Endothelial cell of umbilical vein (primary cell): ENCODE measurements at regions not wholly inside any gene's neighbourhood (a gene's known extent, or its start where the extent isn't known, plus 50 kb on each side); places are given as distances from the start of the nearest gene placed in this dataset.

ENCODE experiments used
- BruUV-seq: library from RNA; stranded (reverse); fragments of 400-500 nt; replicated peaks from 2 replicates; lab custom pipeline; 2021; lab: Mats Ljungman, UMichigan
- CTCF ChIA-PET: fragments of 300-600, 350-600 bp; sonication (Branson Sonifier 250); formaldehyde crosslinking; loops from one replicate; lab custom pipeline; 2021; ENCODE audit warnings: antibody characterized with exemption, inconsistent platforms; lab: Charles Lee
- POLR2A ChIA-PET: fragments of 300-600, 350-600 bp; sonication (Branson Sonifier 250); formaldehyde crosslinking; loops from one replicate; lab custom pipeline; 2021; ENCODE audit warnings: antibody characterized with exemption, inconsistent platforms; lab: Charles Lee
- DNase-seq: peaks from one replicate; pipeline ENCODE4 v3.0.0-alpha.2; 2011; ENCODE audit warnings: low read depth, low spot score
- FAIRE-seq: peaks from 2 replicates; lab custom pipeline; 2011; peaks lifted over from hg19 to GRCh38; lab: Jason Lieb, UNC
- H2AFZ ChIP-seq: 2 replicates; pipeline ENCODE4 v1.6.0; 2012; ENCODE audit warnings: low read depth, low read length, control low read depth, inconsistent platforms
- H3K27ac ChIP-seq: 2 replicates; pipeline ENCODE4 v1.5.1; 2011; ENCODE audit warnings: low read depth, mild to moderate bottlenecking, control low read depth, low read length, moderate library complexity; ENCODE audit not compliant: insufficient read depth
- H3K27me3 ChIP-seq, 2 experiments: 2 replicates each; pipeline versions ENCODE4 v1.6.0 to v1.6.1; 2011; ENCODE audit warnings: low read length in 2 of 2, mixed read lengths in 1 of 2; ENCODE audit not compliant: control insufficient read depth in 2 of 2, insufficient read depth in 2 of 2
- H3K36me3 ChIP-seq, 2 experiments: 2 replicates in 1 of 2; 3 replicates in 1 of 2; pipeline ENCODE4 v1.5.1; 2011; ENCODE audit warnings: low read length in 2 of 2, mild to moderate bottlenecking in 1 of 2, moderate library complexity in 1 of 2; ENCODE audit not compliant: control insufficient read depth in 2 of 2, insufficient read depth in 2 of 2; ENCODE audit errors: extremely low read depth in 1 of 2
- H3K4me1 ChIP-seq: 3 replicates; pipeline ENCODE4 v1.5.1; 2011; ENCODE audit warnings: mild to moderate bottlenecking, low read length; ENCODE audit not compliant: control insufficient read depth, insufficient read depth; ENCODE audit errors: extremely low read depth
- H3K4me2 ChIP-seq: 2 replicates; pipeline ENCODE4 v1.6.1; 2011; ENCODE audit warnings: low read length, control low read depth, mixed read lengths; ENCODE audit not compliant: insufficient read depth
- H3K4me3 ChIP-seq, 3 experiments: fragments of 200-600 bp in 1 of 3; sonication (generic), shearing (Covaris generic) in 1 of 3; replicated peaks in 1 of 3; 2 replicates each; pipeline ENCODE4 v1.5.1; 2011 to 2016; ENCODE audit warnings: control low read depth in 3 of 3, low read length in 3 of 3, mild to moderate bottlenecking in 2 of 3, inconsistent platforms in 1 of 3, low read depth in 1 of 3, moderate library complexity in 1 of 3; ENCODE audit not compliant: insufficient read depth in 1 of 3
- H3K79me2 ChIP-seq: 2 replicates; pipeline ENCODE4 v1.6.0; 2012; ENCODE audit warnings: low read length, inconsistent platforms; ENCODE audit not compliant: control insufficient read depth, insufficient read depth
- H3K9ac ChIP-seq: replicated peaks from 2 replicates; pipeline ENCODE3; 2011; ENCODE audit warnings: low read length, control low read depth; ENCODE audit not compliant: insufficient read depth; ENCODE audit errors: extremely low read depth
- H3K9me1 ChIP-seq: replicated peaks from 3 replicates; pipeline ENCODE4 v1.6.0; 2011; ENCODE audit warnings: mild to moderate bottlenecking, low read length; ENCODE audit not compliant: control insufficient read depth, insufficient read depth; ENCODE audit errors: extremely low read depth
- H3K9me3 ChIP-seq: replicated peaks from 2 replicates; pipeline ENCODE4 v1.5.1; 2012; ENCODE audit warnings: low read length, inconsistent platforms; ENCODE audit not compliant: control insufficient read depth, insufficient read depth
- H4K20me1 ChIP-seq: replicated peaks from 2 replicates; pipeline ENCODE3; 2011; ENCODE audit warnings: mild to moderate bottlenecking, low read length; ENCODE audit not compliant: control insufficient read depth, insufficient read depth; ENCODE audit errors: extremely low read depth
- CTCF ChIP-seq, 2 donors: IDR thresholded peaks; 1 replicate in 1 of 2; 2 replicates in 1 of 2; pipeline ENCODE4 v1.5.1; 2011; ENCODE audit warnings: low read length in 2 of 2, mild to moderate bottlenecking in 2 of 2, moderate library complexity in 2 of 2, control low read depth in 1 of 2, inconsistent platforms in 1 of 2, low read depth in 1 of 2; ENCODE audit not compliant: insufficient read depth in 1 of 2; ENCODE audit errors: extremely low read depth in 1 of 2
- EZH2 ChIP-seq: IDR thresholded peaks from 2 replicates; pipeline ENCODE4 v1.6.1; 2012; ENCODE audit warnings: borderline replicate concordance, low read depth, mild to moderate bottlenecking, moderate library complexity, low read length, inconsistent platforms; ENCODE audit not compliant: severe bottlenecking
- FOS ChIP-seq: IDR thresholded peaks from 2 replicates; pipeline ENCODE4 v1.6.1; 2011; ENCODE audit warnings: mild to moderate bottlenecking, low read length, moderate library complexity, borderline replicate concordance; ENCODE audit not compliant: insufficient read depth
- GATA2 ChIP-seq: IDR thresholded peaks from 2 replicates; pipeline ENCODE4 v1.7.0; 2011; ENCODE audit warnings: low read depth, mild to moderate bottlenecking, moderate library complexity, mixed read lengths, low read length; ENCODE audit not compliant: insufficient read length, insufficient read depth
- JUN ChIP-seq: IDR thresholded peaks from 2 replicates; pipeline ENCODE4 v1.6.1; 2011; ENCODE audit warnings: borderline replicate concordance, low read depth; ENCODE audit not compliant: insufficient read length, insufficient read depth
- MAX ChIP-seq: IDR thresholded peaks from 2 replicates; pipeline ENCODE4 v1.6.1; 2011; ENCODE audit not compliant: insufficient read depth, insufficient read length
- MYC ChIP-seq: IDR thresholded peaks from one replicate; pipeline ENCODE4 v1.6.1; 2011; ENCODE audit warnings: mild to moderate bottlenecking, low read depth, low read length
- POLR2A ChIP-seq: IDR thresholded peaks from 2 replicates; pipeline ENCODE4 v1.6.1; 2012; ENCODE audit warnings: low read depth, mild to moderate bottlenecking, control low read depth, low read length
- POLR2AphosphoS5 ChIP-seq: IDR thresholded peaks from 2 replicates; pipeline ENCODE4 v1.6.1; 2012; ENCODE audit warnings: low read depth, mild to moderate bottlenecking, control low read depth, low read length, moderate library complexity; ENCODE audit not compliant: insufficient read depth
- dilution Hi-C: fragments of 300-500 bp; cut with MboI; formaldehyde crosslinking; loops from one replicate; pipeline ENCODE4 v1.15.0; 2019; ENCODE audit warnings: low sequenced_read_pairs; ENCODE audit not compliant: extremely low pct_ligation_motif_present
- intact Hi-C: fragments of 100-400 bp; cut with micrococcal nuclease; formaldehyde crosslinking; loops from one replicate; pipeline ENCODE4 v1.10.0; 2022

- FAIRE-seq (no peak), DNase-seq (no peak)
- no peaks in the 10 kb centered on the region for H3K9me3 ChIP-seq
- no peak overlapping the region for H3K4me2 ChIP-seq
- ChIA-PET CTCF (interaction anchor here (1.2 kb wide), 1 partner anchor 9 kb away, joined by 3 read pairs; no protein-coding TSS in a partner anchor), POLR2A (no interaction called here)
- no peaks in the 10 kb centered on the region for H4K20me1 ChIP-seq
- no peak overlapping the region for H3K27ac ChIP-seq
- no peak overlapping the region for H2AFZ ChIP-seq
- H3K9ac ChIP-seq: no peak overlapping the region
- H3K9me1 ChIP-seq: no peaks in the 10 kb centered on the region
- no peaks in the 10 kb centered on the region for H3K27me3 ChIP-seq
- intact Hi-C loops (no loop called here), dilution Hi-C loops (no loop called here)
- peaks cover 26% of the 10 kb centered on the region for H3K4me1 ChIP-seq
- no peak for TF ChIP-seq CTCF (IDR thresholded peaks at IDR 0.05; ENCODE audit: extremely low read depth in 1 of 2, insufficient read depth in 1 of 2, low read depth in 1 of 2, low read length in 2 of 2)
- TF ChIP-seq MYC: no peak
- TF ChIP-seq POLR2AphosphoS5: no peak
- no peak for TF ChIP-seq EZH2
- TF ChIP-seq FOS: no peak
- no peak for TF ChIP-seq MAX
- no peak for TF ChIP-seq GATA2
- no peak for TF ChIP-seq POLR2A
- no peak for TF ChIP-seq JUN
- H3K79me2 ChIP-seq: no peaks in the 10 kb centered on the region
- H3K36me3 ChIP-seq: no peaks in the 10 kb centered on the region
- H3K4me3 ChIP-seq: no peak overlapping the region
- BruUV-seq: no TSS peak
Observed at GRCh38 chr12:25783566-25783965, 174.9 kb upstream of the RASSF8 start.
